ENCODE measurements at regions not wholly inside any gene's neighbourhood (a gene's known extent, or its start where the extent isn't known, plus 50 kb on each side); places are given as distances from the start of the nearest gene placed in this dataset.

DNA sequence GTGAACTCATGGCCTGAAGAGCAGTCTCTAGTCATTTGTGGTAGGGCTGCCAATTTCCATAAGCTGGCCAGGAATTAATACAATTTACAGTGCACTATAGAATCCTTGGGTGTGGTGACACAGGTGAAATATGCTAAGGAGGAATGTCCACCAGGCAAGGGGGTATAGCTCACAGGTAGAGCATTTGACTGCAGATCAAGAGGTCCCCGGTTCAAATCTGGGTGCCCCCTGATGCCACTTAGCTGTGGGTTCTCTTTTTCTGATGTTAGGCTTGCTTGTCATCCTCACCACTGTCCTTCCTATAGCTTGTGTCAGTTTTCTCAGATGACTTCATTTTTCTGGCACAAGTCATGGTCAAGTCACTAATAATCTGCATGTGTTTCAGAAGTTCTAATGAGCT lies 108.7 kb downstream of the ZNF467 start:
- H3K27me3 ChIP-seq (ENCODE audit: control insufficient read depth, low read length), result peaks cover 27% of the 10 kb centered on the region
- H3F3A ChIP-seq (ENCODE audit: control insufficient read depth, insufficient read depth), result no peaks in the 10 kb centered on the region
- no peaks in the 10 kb centered on the region for H3K79me2 ChIP-seq (ENCODE audit: control insufficient read depth, low read length)
- no peaks in the 10 kb centered on the region for H3K36me3 ChIP-seq (ENCODE audit: control insufficient read depth, low read length)
- no peaks in the 10 kb centered on the region for H4K20me1 ChIP-seq (ENCODE audit: control insufficient read depth, insufficient read depth, low read depth, low read length)
- H3K9me2 ChIP-seq (replicated peaks; ENCODE audit: control insufficient read depth, low read length), result no peaks in the 10 kb centered on the region
- no peak overlapping the region for H3K4me2 ChIP-seq (ENCODE audit: low read length)
- H3K27ac ChIP-seq (ENCODE audit: low read depth, low read length), result no peak overlapping the region
- no peak for TF ChIP-seq EZH2phosphoT487 (IDR thresholded peaks at IDR 0.05; ENCODE audit: borderline replicate concordance, low read length)
- TF ChIP-seq, protein P1, sequence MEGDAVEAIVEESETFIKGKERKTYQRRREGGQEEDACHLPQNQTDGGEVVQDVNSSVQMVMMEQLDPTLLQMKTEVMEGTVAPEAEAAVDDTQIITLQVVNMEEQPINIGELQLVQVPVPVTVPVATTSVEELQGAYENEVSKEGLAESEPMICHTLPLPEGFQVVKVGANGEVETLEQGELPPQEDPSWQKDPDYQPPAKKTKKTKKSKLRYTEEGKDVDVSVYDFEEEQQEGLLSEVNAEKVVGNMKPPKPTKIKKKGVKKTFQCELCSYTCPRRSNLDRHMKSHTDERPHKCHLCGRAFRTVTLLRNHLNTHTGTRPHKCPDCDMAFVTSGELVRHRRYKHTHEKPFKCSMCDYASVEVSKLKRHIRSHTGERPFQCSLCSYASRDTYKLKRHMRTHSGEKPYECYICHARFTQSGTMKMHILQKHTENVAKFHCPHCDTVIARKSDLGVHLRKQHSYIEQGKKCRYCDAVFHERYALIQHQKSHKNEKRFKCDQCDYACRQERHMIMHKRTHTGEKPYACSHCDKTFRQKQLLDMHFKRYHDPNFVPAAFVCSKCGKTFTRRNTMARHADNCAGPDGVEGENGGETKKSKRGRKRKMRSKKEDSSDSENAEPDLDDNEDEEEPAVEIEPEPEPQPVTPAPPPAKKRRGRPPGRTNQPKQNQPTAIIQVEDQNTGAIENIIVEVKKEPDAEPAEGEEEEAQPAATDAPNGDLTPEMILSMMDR (IDR thresholded peaks at IDR 0.05; ENCODE audit: low read depth, low read length, poor library complexity, severe bottlenecking), result no peak
- no peak overlapping the region for H3K4me3 ChIP-seq (ENCODE audit: low read length)
- H3K4me1 ChIP-seq (ENCODE audit: control insufficient read depth, low read length), result no peaks in the 10 kb centered on the region
- no peaks in the 10 kb centered on the region for H3K9me3 ChIP-seq (ENCODE audit: control insufficient read depth, insufficient read depth, low read length)

DNA sequence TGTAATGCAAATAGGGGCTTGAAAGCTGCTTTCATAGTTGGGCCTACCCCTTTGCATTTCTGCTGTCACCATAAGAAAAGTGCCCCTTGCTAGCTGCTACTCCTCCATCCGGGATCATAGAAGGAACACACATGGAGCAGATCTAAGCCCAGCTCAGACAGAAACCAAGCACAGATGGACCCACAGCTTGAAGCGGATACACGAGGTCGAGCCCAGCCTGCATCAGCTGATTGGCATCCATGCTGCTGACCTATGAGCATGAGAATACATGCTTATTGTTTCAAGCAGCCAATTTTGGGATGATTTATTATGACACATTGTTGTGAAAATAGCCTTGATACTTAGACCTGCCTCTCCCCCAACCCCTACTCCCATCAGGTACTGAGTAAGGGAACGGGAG lies 109.2 kb downstream of the ZNF467 start:
- Histone ChIP-seq H3F3A (ENCODE audit: control insufficient read depth, insufficient read depth) (no peaks in the 10 kb centered on the region), H3K4me2 (ENCODE audit: low read length) (no peak overlapping the region), H3K4me1 (ENCODE audit: control insufficient read depth, low read length) (no peaks in the 10 kb centered on the region), H3K79me2 (ENCODE audit: control insufficient read depth, low read length) (no peaks in the 10 kb centered on the region), H3K27ac (ENCODE audit: low read depth, low read length) (no peak overlapping the region), H3K36me3 (ENCODE audit: control insufficient read depth, low read length) (no peaks in the 10 kb centered on the region), H3K9me3 (ENCODE audit: control insufficient read depth, insufficient read depth, low read length) (no peaks in the 10 kb centered on the region), H3K4me3 (ENCODE audit: low read length) (no peak overlapping the region), H4K20me1 (ENCODE audit: control insufficient read depth, insufficient read depth, low read depth, low read length) (no peaks in the 10 kb centered on the region), H3K9me2 (replicated peaks; ENCODE audit: control insufficient read depth, low read length) (no peaks in the 10 kb centered on the region), H3K27me3 (ENCODE audit: control insufficient read depth, low read length) (peaks cover 27% of the 10 kb centered on the region)
- no peak for TF ChIP-seq EZH2phosphoT487 (IDR thresholded peaks at IDR 0.05; ENCODE audit: borderline replicate concordance, low read length)
- TF ChIP-seq, protein P1 (IDR thresholded peaks at IDR 0.05; ENCODE audit: low read depth, low read length, poor library complexity, severe bottlenecking), result no peak

DNA sequence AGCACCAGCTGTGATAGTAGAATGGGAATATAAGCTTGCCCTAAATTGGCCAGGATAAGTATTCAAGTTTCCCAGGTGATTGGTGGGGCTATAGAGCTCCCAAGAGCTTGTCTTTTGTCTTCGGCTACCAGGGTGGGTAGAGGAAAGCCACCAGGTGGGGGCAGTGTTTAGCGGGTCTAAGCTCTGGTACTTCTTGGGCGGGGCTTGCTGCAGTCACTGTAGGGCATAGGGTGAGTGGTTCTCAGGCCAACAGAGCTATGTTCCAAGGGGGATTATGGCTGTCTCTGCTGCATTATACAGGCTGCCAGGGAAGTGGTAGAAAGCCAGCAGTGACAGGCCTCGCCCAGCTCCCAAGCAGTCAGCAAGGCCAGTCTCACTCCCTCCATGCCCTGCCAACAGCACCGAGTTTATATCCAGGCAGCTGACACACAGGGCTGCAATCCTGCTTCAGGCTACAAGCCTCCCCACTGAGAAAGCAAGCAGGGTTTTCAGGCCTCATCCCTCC lies 110.7 kb downstream of the ZNF467 start:
- no peak overlapping the region for H3K4me2 ChIP-seq (ENCODE audit: low read length)
- TF ChIP-seq, protein P1 (IDR thresholded peaks at IDR 0.05; ENCODE audit: low read depth, low read length, poor library complexity, severe bottlenecking), result peak; percentile 89
- no peak for TF ChIP-seq EZH2phosphoT487 (IDR thresholded peaks at IDR 0.05; ENCODE audit: borderline replicate concordance, low read length)
- H3K27ac ChIP-seq (ENCODE audit: low read depth, low read length), result no peak overlapping the region
- peaks cover 27% of the 10 kb centered on the region for H3K27me3 ChIP-seq (ENCODE audit: control insufficient read depth, low read length)
- H3K4me1 ChIP-seq (ENCODE audit: control insufficient read depth, low read length), result no peaks in the 10 kb centered on the region
- H3K4me3 ChIP-seq (ENCODE audit: low read length), result no peak overlapping the region
- H3K9me2 ChIP-seq (replicated peaks; ENCODE audit: control insufficient read depth, low read length), result no peaks in the 10 kb centered on the region
- no peaks in the 10 kb centered on the region for H3F3A ChIP-seq (ENCODE audit: control insufficient read depth, insufficient read depth)
- H3K36me3 ChIP-seq (ENCODE audit: control insufficient read depth, low read length), result no peaks in the 10 kb centered on the region
- no peaks in the 10 kb centered on the region for H3K79me2 ChIP-seq (ENCODE audit: control insufficient read depth, low read length)
- H3K9me3 ChIP-seq (ENCODE audit: control insufficient read depth, insufficient read depth, low read length), result no peaks in the 10 kb centered on the region
- H4K20me1 ChIP-seq (ENCODE audit: control insufficient read depth, insufficient read depth, low read depth, low read length), result no peaks in the 10 kb centered on the region
